ENCODE measurements at regions not wholly inside any gene's neighbourhood (a gene's known extent, or its start where the extent isn't known, plus 50 kb on each side); places are given as distances from the start of the nearest gene placed in this dataset.

DNA sequence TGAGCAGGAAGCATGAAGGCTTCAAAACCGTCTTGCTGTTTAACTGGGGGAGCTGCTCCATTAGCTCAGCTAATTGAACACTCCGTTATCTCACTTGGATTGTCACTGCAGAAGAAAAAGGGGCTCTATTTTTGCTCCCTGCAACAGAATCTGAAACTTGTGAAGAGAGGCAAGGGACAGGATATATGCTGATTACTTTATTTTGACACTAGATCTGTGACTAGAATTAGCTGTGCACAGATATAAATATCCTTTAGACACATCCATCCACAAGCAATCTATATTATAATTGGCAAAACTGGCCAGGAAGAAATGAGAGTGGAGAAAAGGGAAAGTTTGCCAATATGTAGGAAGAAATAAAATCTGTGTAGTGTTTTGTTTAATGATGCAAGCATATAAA lies 700.1 kb upstream of the CHAC2 start:
- TF ChIP-seq CTCF (IDR thresholded peaks at IDR 0.05) (no peak), POLR2A (IDR thresholded peaks at IDR 0.05) (no peak)
